GM19452 (cell line): ENCODE measurements at regions not wholly inside any gene's neighbourhood (a gene's known extent, or its start where the extent isn't known, plus 50 kb on each side); places are given as distances from the start of the nearest gene placed in this dataset.
A peak's percentile ranks its signal among the peaks of the same experiment; 100 is the strongest.
"Not testable (repeated sequence)": the region's sequence is repeated elsewhere in the genome, so short reads cannot be mapped to it uniquely, and the experiment has no call there.

Experiments used
- ATAC-seq: cut with Tn5 transposase; IDR thresholded peaks from one replicate; pipeline ENCODE4 v1.9.1; 2021; ENCODE audit not compliant: unreplicated experiment

DNA sequence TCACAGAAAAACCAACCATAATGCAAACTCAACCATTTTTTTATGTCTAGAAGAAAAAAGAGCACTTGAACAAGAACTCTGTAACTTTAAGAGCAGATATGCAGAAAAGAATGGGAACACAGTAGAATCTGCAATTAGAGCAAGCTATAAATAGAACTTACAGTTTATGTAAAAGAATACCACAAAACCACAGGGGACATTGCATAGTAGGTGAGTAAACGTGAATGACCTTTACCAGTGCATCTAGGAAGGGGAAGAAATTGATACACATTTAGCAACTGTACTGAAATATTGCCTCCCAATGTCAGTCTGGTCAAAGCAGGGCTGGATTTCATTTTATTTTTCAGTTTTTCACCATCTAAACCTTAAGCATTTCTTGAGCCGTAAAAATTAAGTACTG lies 242.2 kb upstream of the EDNRB start:
- ATAC-seq = no peak

DNA sequence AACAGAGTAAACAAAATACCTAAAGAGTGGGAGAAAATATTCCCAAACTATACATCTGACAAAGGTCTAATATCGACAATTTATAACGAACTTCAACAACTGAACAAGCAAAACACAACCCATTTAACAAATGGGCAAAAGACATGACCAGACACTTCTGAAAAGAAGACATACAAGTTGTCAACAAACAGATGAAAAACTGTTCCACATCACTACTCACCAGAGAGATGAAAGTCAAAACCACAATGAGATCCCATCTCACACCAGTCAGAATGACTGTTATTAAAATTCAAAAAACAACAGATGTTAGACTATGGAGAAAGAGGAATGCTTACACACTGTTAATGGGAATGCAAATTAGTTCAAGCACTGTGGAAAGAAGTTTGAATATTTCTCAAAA lies 233.8 kb upstream of the EDNRB start:
- no peak for ATAC-seq

DNA sequence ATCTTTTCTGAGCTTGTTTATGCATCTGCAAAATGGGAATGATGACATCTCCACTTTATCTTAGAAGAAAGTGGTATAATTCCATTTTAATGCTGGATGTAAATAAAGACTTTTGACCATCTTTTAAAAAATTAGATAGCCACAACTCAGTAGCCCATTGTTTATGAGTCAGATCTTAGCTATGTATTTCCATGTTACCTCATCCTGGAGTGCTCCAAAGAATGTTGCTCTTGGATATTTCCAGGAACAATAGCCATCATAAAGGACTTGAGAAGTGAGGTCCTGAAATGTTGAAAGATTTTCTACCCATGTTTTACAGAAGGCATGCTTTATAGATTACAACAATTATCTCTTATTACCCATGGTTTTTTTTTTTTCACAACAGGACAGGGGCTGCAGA lies 229.3 kb upstream of the EDNRB start:
- ATAC-seq = no peak

DNA sequence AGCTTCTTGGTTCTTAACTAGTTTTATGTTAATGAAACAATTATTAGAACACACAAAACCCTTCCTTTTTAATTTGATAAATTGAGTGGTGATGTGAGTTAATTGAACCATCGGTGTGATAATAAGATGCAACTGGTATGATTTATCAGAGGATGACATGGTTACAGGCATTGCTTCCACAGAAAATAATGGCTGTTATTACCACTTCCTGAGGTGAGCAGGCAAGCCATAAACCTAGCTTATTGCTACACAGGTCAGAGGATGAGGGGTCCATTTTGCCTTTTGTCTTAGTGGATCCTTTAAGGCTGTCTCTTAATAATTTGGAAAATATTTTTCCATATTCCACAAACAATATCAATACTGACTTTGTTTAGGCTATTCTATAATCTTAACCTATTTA lies 226.6 kb upstream of the EDNRB start:
- no peak for ATAC-seq

DNA sequence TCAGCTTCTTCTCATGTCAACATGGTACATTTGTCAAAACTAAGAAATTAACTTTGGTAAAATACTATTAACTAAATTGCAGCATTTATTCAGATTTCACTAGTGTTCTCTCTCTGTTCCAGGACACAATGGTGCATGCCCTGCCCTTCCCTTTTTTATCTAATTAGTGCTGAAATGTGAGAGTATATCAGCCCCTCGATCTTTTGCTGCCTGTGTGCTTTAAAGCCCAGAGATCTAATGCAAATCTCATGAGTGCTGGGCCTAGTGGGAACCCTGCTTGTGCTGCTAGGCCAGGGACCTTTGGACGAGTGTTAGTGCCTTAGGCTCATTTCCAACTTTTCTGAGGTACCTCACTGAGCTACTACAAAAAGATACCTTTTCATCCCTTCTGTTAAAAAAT lies 221.1 kb upstream of the EDNRB start:
- ATAC-seq = no peak

DNA sequence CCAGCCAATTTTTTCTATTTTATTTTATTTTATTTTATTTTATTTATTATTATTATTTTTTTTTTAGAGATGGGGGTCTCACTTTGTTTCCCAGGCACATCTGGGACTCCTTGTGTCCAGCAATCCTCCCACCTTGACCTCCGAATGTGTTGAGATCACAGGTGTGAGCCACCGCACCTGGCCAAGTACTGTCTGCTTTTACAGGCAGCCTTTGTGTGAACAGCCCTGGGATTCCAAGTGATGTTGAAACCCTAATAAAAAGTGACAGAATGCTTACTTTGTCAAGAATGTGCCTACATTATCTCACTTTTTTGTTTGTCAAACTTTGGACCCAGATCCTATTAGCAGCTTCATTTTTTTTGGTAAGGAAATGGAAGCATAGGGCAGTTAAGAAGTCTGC lies 220.1 kb upstream of the EDNRB start:
- no peak for ATAC-seq

GRCh38 chr13:78137404-78138142 lies 218.9 kb upstream of the EDNRB start:
- peak; percentile 97 for ATAC-seq

DNA sequence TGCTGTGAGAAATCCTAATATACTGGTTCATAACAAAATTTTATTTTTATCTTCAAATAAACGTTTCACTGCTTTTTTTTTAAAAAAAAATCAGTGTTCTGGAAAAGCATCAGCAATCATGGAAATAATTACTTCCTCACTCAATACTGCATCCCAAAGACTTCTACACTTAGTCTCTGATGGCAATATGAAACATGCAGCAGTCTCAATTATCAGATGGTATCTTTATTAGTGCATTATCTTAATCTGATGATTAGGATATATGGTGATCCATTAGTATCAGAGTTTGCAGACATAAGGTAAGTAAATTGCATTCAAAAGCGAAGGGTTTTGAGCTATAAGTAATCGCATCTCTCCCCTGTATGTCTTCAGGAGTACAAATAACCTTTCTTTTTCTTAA lies 218.3 kb upstream of the EDNRB start:
- no peak for ATAC-seq

GRCh38 chr13:78133511-78133910 lies 214.9 kb upstream of the EDNRB start:
- no peak for ATAC-seq

GRCh38 chr13:78131811-78132210 lies 213.2 kb upstream of the EDNRB start:
- ATAC-seq = no peak

- ATAC-seq = no peak
Measured at GRCh38 chr13:78131346-78131745, 212.7 kb upstream of the EDNRB start.

DNA sequence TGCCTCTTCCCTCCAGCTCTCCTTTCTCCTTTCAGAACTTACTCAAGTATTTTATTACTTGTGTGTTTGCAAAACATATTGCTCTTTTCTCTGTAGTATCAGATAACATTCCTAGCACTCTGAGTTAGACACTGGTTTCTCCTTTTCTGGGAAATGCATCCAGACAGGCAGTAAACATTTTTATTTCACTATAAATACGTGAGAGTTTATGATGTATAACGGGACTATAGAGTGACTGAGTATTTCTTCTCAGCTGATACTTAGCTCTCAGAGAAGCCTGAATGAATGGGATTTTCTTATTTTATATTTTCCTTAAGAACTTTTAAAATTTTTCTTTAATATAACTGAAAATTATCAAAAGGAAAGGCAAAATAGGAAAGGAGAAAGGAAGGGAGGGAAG lies 211.2 kb upstream of the EDNRB start:
- ATAC-seq = no peak

- ATAC-seq = no peak
Measured at GRCh38 chr13:78129359-78129758, 210.7 kb upstream of the EDNRB start.

DNA sequence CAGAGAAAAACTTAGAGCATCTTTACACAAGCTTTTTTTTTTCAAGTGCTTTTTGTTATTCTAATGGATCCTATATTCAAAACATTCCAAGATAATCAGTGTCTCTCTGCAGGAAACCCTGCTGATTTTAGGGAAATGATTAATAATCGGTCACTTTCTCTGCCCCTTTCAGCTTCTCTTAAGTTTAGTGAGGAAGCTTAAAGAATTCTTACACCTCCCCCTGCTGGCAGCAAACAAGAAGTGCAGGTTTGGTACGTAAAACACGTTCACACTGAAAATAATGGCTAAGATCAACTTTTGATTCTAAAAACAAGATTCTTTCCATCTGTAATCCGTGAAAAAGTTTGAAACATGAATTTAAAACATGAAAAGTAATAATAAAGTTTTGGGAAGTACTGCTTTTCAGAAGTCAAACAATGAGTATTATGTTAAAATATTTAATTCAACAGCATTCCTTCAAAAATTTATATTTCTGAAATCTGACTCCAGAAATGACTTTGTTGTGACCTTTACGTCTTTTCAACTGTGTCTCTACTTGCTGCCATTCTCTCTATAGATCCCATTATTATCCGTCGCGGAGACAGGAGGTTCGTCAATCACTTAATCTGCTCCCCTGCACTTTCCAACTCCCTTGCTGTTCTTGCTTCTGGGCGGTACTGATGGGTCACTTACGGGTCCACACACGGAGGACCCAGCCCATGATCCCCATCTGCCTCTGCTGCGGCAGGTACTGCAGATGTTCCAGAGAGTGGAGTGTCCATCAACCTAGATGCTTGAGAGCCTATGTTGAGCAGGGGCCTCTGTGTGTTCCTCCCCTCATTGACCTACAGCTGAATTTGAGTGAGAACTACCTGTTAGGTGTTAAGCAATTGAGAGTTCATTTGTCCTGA lies 203.1 kb upstream of the EDNRB start:
- ATAC-seq = peak; percentile 53

DNA sequence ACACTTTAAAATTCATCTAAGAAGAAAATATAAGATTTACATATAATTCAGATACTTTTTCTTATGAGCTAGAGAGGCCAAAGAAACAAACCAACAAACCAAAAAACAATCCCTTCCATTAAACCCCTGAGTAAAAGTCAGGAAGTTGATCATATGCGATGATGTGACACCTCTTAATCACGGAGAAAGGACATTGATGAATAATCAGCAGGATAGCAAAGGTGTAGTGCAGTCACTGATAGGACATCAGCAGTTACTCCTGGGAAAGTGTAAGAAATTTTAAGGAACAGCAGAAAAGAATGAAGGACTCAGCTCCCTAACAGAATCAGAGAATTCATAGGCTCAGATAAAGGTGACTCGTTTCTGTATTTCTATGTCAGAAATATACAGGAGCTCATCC lies 202.4 kb upstream of the EDNRB start:
- ATAC-seq = no peak

GRCh38 chr13:78120144-78120543 lies 201.5 kb upstream of the EDNRB start:
- not testable (repeated sequence) for ATAC-seq

DNA sequence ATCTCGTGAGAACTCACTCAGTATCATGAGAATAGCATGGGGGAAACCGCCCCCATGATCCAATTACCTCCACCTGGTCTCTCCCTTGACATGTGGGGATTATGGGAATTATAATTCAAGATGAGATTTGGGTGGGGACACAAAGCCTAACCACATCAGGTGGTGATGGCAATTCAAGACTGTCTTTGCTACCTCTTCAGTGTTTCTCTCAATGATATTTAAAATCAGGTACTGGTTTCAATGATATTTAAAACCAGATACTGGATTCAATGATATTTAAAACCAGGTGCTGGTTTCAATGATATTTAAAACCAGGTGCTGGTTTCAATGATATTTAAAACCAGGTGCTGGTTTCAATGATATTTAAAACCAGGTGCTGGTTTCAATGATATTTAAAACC lies 198.4 kb upstream of the EDNRB start:
- not testable (repeated sequence) for ATAC-seq

- ATAC-seq = no peak
Measured at GRCh38 chr13:78105656-78106055, 187.0 kb upstream of the EDNRB start.

- no peak for ATAC-seq
Measured at GRCh38 chr13:78103936-78104335, 185.3 kb upstream of the EDNRB start.

GRCh38 chr13:78102741-78103140 lies 184.1 kb upstream of the EDNRB start:
- no peak for ATAC-seq

- peak; percentile 58 for ATAC-seq
Measured at GRCh38 chr13:78102121-78102677, 183.6 kb upstream of the EDNRB start.

GRCh38 chr13:78100486-78100885 lies 181.9 kb upstream of the EDNRB start:
- no peak for ATAC-seq
